Omental fat pad (tissue), 3 donors: ENCODE measurements at regions not wholly inside any gene's neighbourhood (a gene's known extent, or its start where the extent isn't known, plus 50 kb on each side); places are given as distances from the start of the nearest gene placed in this dataset.

Experiments used
- ATAC-seq: fragments of 150-250 bp; one replicate; pipeline ENCODE4 v1.9.1; 2016; ENCODE audit warnings: mild to moderate bottlenecking, moderate library complexity; ENCODE audit not compliant: low FRiP score
- DNase-seq: peaks from one replicate; pipeline ENCODE4 v3.0.0-alpha.2; 2019; ENCODE audit warnings: low spot score
- TF ChIP-seq, protein P1 (sequence below), 3 donors: fragments of 450-650 bp; IDR thresholded peaks; one replicate each; pipeline ENCODE4 v1.5.1; 2016 to 2017; ENCODE audit warnings: antibody characterized with exemption in 3 of 3, mild to moderate bottlenecking in 3 of 3, moderate library complexity in 2 of 3

DNA sequence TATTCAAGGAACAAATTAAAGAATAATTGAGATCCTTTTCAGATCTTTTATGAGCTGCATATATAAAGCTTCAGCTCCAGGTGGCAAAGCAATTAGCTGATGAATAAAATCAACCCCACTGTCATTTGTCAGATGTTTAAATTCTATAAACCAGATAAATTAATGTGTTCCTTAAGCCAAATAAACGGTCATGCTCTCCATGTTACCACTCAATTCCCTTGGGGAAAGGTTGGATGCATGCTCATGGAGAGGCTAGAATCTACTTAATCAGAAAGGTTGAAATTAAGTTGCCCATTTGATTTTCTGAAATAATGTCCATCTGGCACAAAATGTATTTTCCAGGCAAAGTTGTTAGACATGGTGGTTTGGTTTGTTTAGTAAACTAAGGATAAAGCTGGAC lies 282.5 kb upstream of the SPRED2 start:
- TF ChIP-seq, protein P1, sequence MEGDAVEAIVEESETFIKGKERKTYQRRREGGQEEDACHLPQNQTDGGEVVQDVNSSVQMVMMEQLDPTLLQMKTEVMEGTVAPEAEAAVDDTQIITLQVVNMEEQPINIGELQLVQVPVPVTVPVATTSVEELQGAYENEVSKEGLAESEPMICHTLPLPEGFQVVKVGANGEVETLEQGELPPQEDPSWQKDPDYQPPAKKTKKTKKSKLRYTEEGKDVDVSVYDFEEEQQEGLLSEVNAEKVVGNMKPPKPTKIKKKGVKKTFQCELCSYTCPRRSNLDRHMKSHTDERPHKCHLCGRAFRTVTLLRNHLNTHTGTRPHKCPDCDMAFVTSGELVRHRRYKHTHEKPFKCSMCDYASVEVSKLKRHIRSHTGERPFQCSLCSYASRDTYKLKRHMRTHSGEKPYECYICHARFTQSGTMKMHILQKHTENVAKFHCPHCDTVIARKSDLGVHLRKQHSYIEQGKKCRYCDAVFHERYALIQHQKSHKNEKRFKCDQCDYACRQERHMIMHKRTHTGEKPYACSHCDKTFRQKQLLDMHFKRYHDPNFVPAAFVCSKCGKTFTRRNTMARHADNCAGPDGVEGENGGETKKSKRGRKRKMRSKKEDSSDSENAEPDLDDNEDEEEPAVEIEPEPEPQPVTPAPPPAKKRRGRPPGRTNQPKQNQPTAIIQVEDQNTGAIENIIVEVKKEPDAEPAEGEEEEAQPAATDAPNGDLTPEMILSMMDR (IDR thresholded peaks at IDR 0.05) = no peak
- ATAC-seq (no peak), DNase-seq (no peak)

DNA sequence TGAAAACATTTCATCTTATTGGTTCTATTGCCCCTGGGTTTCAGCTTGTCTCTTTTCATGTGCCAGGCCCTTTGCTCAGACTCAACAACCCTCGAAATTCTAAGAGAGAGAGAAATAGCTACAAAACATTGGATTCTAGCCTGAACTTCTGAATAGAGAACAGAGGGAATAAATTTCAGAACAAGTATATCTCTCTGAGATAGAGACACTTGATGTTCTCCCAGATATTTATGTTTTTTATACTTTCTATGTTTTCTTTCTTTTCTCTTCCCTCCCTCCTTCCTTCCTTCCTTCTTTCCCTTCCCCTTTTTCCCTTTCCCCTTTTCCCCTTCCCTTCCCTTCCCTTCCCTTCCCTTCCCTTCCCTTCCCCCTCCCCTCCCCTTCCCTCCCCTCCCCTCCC lies 279.5 kb upstream of the SPRED2 start:
- TF ChIP-seq, protein P1 (IDR thresholded peaks at IDR 0.05) = no peak
- no peak for ATAC-seq
- DNase-seq = no peak

DNA sequence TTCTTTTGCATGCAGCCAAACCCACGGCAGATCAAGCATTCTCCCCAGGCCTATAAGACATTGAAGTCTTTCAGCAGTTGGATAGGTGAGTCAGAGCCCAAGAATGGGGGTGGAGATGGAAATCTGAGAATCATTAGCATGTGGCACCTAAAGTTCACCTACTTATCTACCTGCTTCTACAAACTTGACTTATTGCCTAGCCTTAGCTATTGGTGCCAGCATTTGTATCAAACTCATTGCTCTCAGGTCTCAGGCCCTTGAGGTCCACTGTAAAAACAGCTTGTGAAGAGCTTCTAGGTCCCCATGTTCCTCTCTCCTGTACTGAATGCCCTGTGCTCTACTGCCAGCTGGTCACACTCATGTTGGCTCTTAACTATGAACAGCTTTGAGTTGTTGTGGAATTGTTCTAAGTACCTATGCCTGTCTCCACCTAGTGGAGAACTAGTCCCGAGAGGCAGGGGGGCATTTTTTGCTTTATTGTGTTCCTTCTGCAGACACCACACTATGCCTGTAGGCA lies 278.4 kb upstream of the SPRED2 start:
- no peak for ATAC-seq
- TF ChIP-seq, protein P1 (IDR thresholded peaks at IDR 0.05) = no peak

DNA sequence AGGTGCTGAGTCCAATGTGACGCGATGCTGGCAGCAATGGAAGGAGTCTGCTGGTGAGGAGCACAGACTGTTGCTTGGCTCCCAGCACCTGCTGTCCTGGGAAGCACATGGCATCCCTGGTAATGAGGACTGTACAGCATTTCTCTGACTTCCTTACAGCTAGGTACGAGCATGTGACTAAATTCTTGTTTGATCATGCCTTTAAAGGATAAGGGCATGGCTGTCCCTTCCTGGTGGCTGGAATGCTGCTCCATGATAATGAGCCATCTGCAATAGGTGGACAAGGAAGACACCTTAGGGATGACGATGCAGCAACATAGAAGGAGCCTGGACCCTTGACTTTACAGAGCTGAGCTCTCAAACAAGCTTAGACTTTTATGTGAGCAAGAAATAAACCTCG lies 278.0 kb upstream of the SPRED2 start:
- ATAC-seq (no peak), DNase-seq (no peak)
- TF ChIP-seq, protein P1 (IDR thresholded peaks at IDR 0.05) = no peak

More for the DNA sequence above, 278.4 kb upstream of the SPRED2 start:
- no peak for DNase-seq

DNA sequence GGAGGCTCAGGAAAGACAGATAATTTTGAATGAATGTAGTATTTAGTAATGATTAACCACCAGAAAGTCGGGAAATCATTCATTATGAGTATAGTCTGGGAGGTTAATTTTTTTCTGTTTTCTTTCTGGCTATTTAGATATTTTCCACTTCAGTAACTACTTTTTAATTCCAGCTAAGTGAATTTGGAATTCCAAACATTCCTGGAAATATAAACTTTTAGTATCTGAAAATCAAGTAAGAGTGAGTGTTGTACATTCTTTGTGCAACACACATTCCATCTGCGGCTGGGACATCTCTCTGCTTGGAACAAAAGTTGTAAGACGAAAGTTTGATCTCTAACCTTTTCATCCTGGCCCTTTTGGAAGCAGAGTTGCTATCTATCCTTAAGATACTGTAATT lies 275.7 kb upstream of the SPRED2 start:
- no peak for DNase-seq
- no peak for ATAC-seq

DNA sequence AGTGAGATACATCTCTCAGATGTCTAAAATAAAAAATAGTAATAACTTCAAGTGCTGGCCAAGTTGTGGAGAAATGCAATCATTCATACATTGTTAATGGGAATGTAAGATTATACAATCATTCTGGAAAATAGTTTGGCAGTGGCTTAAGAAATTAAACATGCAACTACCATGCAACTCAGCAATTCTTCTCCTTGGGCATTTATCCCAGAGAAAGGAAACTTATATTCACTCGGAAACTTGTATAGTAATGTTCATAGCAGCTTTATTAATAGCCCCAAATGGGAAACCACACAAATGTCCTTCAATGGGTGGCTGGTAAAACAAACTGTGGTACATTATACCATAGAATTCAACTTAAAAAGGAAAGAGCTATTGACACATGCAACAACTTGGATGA lies 274.0 kb upstream of the SPRED2 start:
- TF ChIP-seq, protein P1 (IDR thresholded peaks at IDR 0.05) = no peak
- DNase-seq (no peak), ATAC-seq (no peak)

More for the DNA sequence above, 275.7 kb upstream of the SPRED2 start:
- TF ChIP-seq, protein P1 (IDR thresholded peaks at IDR 0.05) = no peak

DNA sequence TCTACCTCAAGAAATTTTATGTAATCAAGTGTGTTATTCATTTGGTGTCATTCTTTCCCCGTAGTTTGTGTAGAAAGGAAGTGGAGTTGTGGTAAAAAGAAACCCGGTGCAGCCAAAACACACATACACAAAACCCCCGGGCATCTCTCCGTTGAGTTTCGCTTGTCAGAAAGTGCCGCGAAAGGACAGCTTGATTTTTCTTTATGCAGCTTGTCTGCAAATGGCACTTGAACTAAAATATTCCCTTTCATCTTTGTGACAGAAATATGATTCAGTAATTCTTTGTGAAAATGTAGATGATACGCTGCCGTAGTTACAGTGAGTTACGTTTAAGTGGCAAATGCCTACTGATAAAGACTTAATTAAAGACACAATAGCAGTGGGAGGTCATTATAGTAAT lies 268.8 kb upstream of the SPRED2 start:
- TF ChIP-seq, protein P1 (IDR thresholded peaks at IDR 0.05) = no peak
- no peak for ATAC-seq
- DNase-seq = no peak
